Type B pancreatic cell (in vitro differentiated cells): ENCODE measurements at regions not wholly inside any gene's neighbourhood (a gene's known extent, or its start where the extent isn't known, plus 50 kb on each side); places are given as distances from the start of the nearest gene placed in this dataset.

Source experiments
- DNase-seq: peaks from one replicate; pipeline ENCODE4 v3.0.0; 2021; ENCODE audit warnings: mixed read lengths; ENCODE audit not compliant: unreplicated experiment; ENCODE audit errors: extremely low spot score
- H3K27ac Mint-ChIP-seq: 2 replicates; pipeline ENCODE4 v1.8.0; 2021; ENCODE audit warnings: mild to moderate bottlenecking, mixed read lengths
- H3K27me3 Mint-ChIP-seq: 2 replicates; pipeline ENCODE4 v1.8.0; 2021; ENCODE audit warnings: mixed read lengths
- H3K36me3 Mint-ChIP-seq: 2 replicates; pipeline ENCODE4 v1.8.0; 2021; ENCODE audit warnings: mixed read lengths
- H3K4me1 Mint-ChIP-seq: one replicate; pipeline ENCODE4 v1.8.0; 2021; ENCODE audit warnings: mixed read lengths; ENCODE audit not compliant: unreplicated experiment
- H3K4me3 Mint-ChIP-seq: 2 replicates; pipeline ENCODE4 v1.8.0; 2021; ENCODE audit warnings: mild to moderate bottlenecking, mixed read lengths
- H3K9me3 Mint-ChIP-seq: 2 replicates; pipeline ENCODE4 v1.8.0; 2021; ENCODE audit warnings: mixed read lengths
- CTCF ChIP-seq: fragments of 200-600 bp; sonication (generic); conservative IDR thresholded peaks from 2 replicates; pipeline ENCODE4 v1.5.0; 2021; ENCODE audit warnings: antibody characterized with exemption, mild to moderate bottlenecking

- no peaks in the 10 kb centered on the region for H3K27me3 Mint-ChIP-seq
- TF ChIP-seq CTCF = no peak
- H3K36me3 Mint-ChIP-seq = peaks cover 3% of the 10 kb centered on the region
- H3K4me3 Mint-ChIP-seq = no peak overlapping the region
- no peaks in the 10 kb centered on the region for H3K9me3 Mint-ChIP-seq
- DNase-seq = no peak
- no peak overlapping the region for H3K27ac Mint-ChIP-seq
- peaks cover 26% of the 10 kb centered on the region for H3K4me1 Mint-ChIP-seq
These were observed 181.8 kb upstream of the CIBAR2 start for GRCh38 chr16:85293904-85294642.

GRCh38 chr16:85294810-85295508, 182.7 kb upstream of the CIBAR2 start:
- peak overlapping the region; percentile 41 for H3K4me3 Mint-ChIP-seq
- H3K4me1 Mint-ChIP-seq = peaks cover 27% of the 10 kb centered on the region
- no peak for DNase-seq
- no peaks in the 10 kb centered on the region for H3K27me3 Mint-ChIP-seq
- H3K27ac Mint-ChIP-seq = peak overlapping the region; percentile 39
- TF ChIP-seq CTCF = no peak
- H3K9me3 Mint-ChIP-seq = no peaks in the 10 kb centered on the region
- H3K36me3 Mint-ChIP-seq = peaks cover 3% of the 10 kb centered on the region

GRCh38 chr16:85296859-85297660, 184.8 kb upstream of the CIBAR2 start:
- Mint-ChIP-seq H3K4me1 (peaks cover 37% of the 10 kb centered on the region), H3K4me3 (no peak overlapping the region), H3K36me3 (peaks cover 3% of the 10 kb centered on the region), H3K27me3 (no peaks in the 10 kb centered on the region), H3K27ac (peak overlapping the region; percentile 21), H3K9me3 (no peaks in the 10 kb centered on the region)
- TF ChIP-seq CTCF = peak; percentile 77
- DNase-seq = no peak

GRCh38 chr16:85297881-85298280, 185.6 kb upstream of the CIBAR2 start:
- Mint-ChIP-seq H3K36me3 (peaks cover 3% of the 10 kb centered on the region), H3K27me3 (no peaks in the 10 kb centered on the region)

More at GRCh38 chr16:85297881-85298280, 185.6 kb upstream of the CIBAR2 start:
- Mint-ChIP-seq H3K4me3 (no peak overlapping the region), H3K27ac (no peak overlapping the region), H3K4me1 (peaks cover 44% of the 10 kb centered on the region), H3K9me3 (no peaks in the 10 kb centered on the region)
- DNase-seq = no peak
- TF ChIP-seq CTCF = no peak
